WTC11 (cell line): ENCODE measurements at regions not wholly inside any gene's neighbourhood (a gene's known extent, or its start where the extent isn't known, plus 50 kb on each side); places are given as distances from the start of the nearest gene placed in this dataset.

Source experiments
- ATAC-seq: fragments of 200-7000 bp; cut with Tn5 transposase; 2 replicates; pipeline ENCODE4 v1.10.0; 2021; ENCODE audit warnings: mild to moderate bottlenecking, moderate library complexity
- CTCF ChIA-PET: fragments of 300-600 bp; sonication (Branson Sonifier 250); formaldehyde crosslinking; loops from one replicate; lab custom pipeline; 2021; ENCODE audit warnings: antibody characterized with exemption; lab: Charles Lee
- POLR2A ChIA-PET: fragments of 350-600 bp; sonication (Branson Sonifier 250); formaldehyde crosslinking; loops from one replicate; lab custom pipeline; 2021; ENCODE audit warnings: antibody characterized with exemption; lab: Charles Lee
- DNase-seq: peaks from one replicate; pipeline ENCODE4 v3.0.0; 2021; ENCODE audit warnings: low spot score
- H3K27ac Mint-ChIP-seq: 2 replicates; pipeline ENCODE4 v1.8.0; 2021; ENCODE audit warnings: mixed read lengths
- H3K27me3 Mint-ChIP-seq: 2 replicates; pipeline ENCODE4 v1.8.0; 2021; ENCODE audit warnings: low read depth, mild to moderate bottlenecking, moderate library complexity, mixed read lengths
- H3K36me3 Mint-ChIP-seq: 2 replicates; pipeline ENCODE4 v1.8.0; 2021; ENCODE audit warnings: mixed read lengths
- H3K4me1 Mint-ChIP-seq: 2 replicates; pipeline ENCODE4 v1.8.0; 2022; ENCODE audit warnings: mixed read lengths
- H3K4me3 Mint-ChIP-seq: 2 replicates; pipeline ENCODE4 v1.8.0; 2021; ENCODE audit warnings: mild to moderate bottlenecking, moderate library complexity, mixed read lengths
- H3K9me3 Mint-ChIP-seq: 2 replicates; pipeline ENCODE4 v1.8.0; 2021; ENCODE audit warnings: mixed read lengths
- ELF4 ChIP-seq: sonication (generic); formaldehyde crosslinking; IDR thresholded peaks from 2 replicates; pipeline ENCODE4 v1.8.1; 2022; ENCODE audit warnings: low read depth, mild to moderate bottlenecking, moderate library complexity, missing genetic modification reagents
- FOXK1 ChIP-seq: sonication (generic); formaldehyde crosslinking; IDR thresholded peaks from 2 replicates; pipeline ENCODE4 v1.8.0; 2022; ENCODE audit warnings: mild to moderate bottlenecking, moderate library complexity, missing genetic modification reagents
- GTF2I ChIP-seq: fragments of 250-450 bp; sonication (Bioruptor Pico); conservative IDR thresholded peaks from 2 replicates; pipeline ENCODE4 v1.4.0; 2021; ENCODE audit warnings: mild to moderate bottlenecking
- JUN ChIP-seq: sonication (generic); formaldehyde crosslinking; IDR thresholded peaks from 2 replicates; pipeline ENCODE4 v1.8.0; 2023; ENCODE audit warnings: mild to moderate bottlenecking, missing genetic modification reagents
- NR3C1 ChIP-seq: sonication (generic); formaldehyde crosslinking; conservative IDR thresholded peaks from 2 replicates; pipeline ENCODE4 v1.8.1; 2023; ENCODE audit warnings: low read depth, mild to moderate bottlenecking, missing genetic modification reagents
- SOX15 ChIP-seq: fragments of 250-450 bp; sonication (Bioruptor Pico); IDR thresholded peaks from 2 replicates; pipeline ENCODE4 v1.9.0; 2021; ENCODE audit warnings: mild to moderate bottlenecking
- TP53 ChIP-seq: sonication (generic); formaldehyde crosslinking; IDR thresholded peaks from 2 replicates; pipeline ENCODE4 v1.8.1; 2023; ENCODE audit warnings: mild to moderate bottlenecking, missing genetic modification reagents
- ZNF138 ChIP-seq: sonication (generic); formaldehyde crosslinking; conservative IDR thresholded peaks from 2 replicates; pipeline ENCODE4 v1.8.1; 2022; ENCODE audit warnings: mild to moderate bottlenecking, moderate library complexity, missing genetic modification reagents
- ZNF219 ChIP-seq: sonication (generic); formaldehyde crosslinking; IDR thresholded peaks from 2 replicates; pipeline ENCODE4 v1.8.0; 2023; ENCODE audit warnings: missing genetic modification reagents, mild to moderate bottlenecking, borderline replicate concordance
- ZNF671 ChIP-seq: fragments of 250-450 bp; sonication (Bioruptor Pico); IDR thresholded peaks from 2 replicates; pipeline ENCODE4 v1.8.0; 2021; ENCODE audit warnings: mild to moderate bottlenecking
- TF ChIP-seq, protein P1 (sequence below): sonication (generic); formaldehyde crosslinking; IDR thresholded peaks from 2 replicates; pipeline ENCODE4 v1.8.1; 2023; ENCODE audit warnings: mild to moderate bottlenecking, missing genetic modification reagents, moderate library complexity
- TF ChIP-seq, protein P2 (sequence below): sonication (generic); formaldehyde crosslinking; IDR thresholded peaks from 2 replicates; pipeline ENCODE4 v1.8.0; 2022; ENCODE audit warnings: mild to moderate bottlenecking, missing genetic modification reagents
- TF ChIP-seq, protein P3 (sequence below): sonication (generic); formaldehyde crosslinking; IDR thresholded peaks from 2 replicates; pipeline ENCODE4 v1.8.0; 2023; ENCODE audit warnings: missing genetic modification reagents, mild to moderate bottlenecking, borderline replicate concordance
- TF ChIP-seq, protein P4 (sequence below): sonication (generic); formaldehyde crosslinking; IDR thresholded peaks from 2 replicates; pipeline ENCODE4 v1.8.1; 2023; ENCODE audit warnings: mild to moderate bottlenecking, missing genetic modification reagents, moderate library complexity

- TF ChIP-seq, protein P1, sequence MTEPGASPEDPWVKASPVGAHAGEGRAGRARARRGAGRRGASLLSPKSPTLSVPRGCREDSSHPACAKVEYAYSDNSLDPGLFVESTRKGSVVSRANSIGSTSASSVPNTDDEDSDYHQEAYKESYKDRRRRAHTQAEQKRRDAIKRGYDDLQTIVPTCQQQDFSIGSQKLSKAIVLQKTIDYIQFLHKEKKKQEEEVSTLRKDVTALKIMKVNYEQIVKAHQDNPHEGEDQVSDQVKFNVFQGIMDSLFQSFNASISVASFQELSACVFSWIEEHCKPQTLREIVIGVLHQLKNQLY: no peak
Measured at GRCh38 chr2:3037196-3038194, 340.1 kb downstream of the EIPR1 start (continued).

- peaks cover 3% of the 10 kb centered on the region; the same call in 1 of the 2 replicates for H3K4me1 Mint-ChIP-seq
- peaks cover 12% of the 10 kb centered on the region for H3K9me3 Mint-ChIP-seq
- ChIA-PET POLR2A (no interaction called here), CTCF (no interaction called here)
- no peak overlapping the region for H3K4me3 Mint-ChIP-seq
- TF ChIP-seq SOX15 (CRISPR knock-in tag) (no peak), GTF2I (CRISPR knock-in tag) (no peak), JUN (no peak), FOXK1 (CRISPR knock-in tag) (no peak), ZNF671 (CRISPR knock-in tag) (no peak), ZNF138 (CRISPR knock-in tag) (no peak), ELF4 (CRISPR knock-in tag) (no peak), TP53 (CRISPR knock-in tag) (no peak), ZNF219 (no peak), NR3C1 (no peak)
- TF ChIP-seq, protein P2, sequence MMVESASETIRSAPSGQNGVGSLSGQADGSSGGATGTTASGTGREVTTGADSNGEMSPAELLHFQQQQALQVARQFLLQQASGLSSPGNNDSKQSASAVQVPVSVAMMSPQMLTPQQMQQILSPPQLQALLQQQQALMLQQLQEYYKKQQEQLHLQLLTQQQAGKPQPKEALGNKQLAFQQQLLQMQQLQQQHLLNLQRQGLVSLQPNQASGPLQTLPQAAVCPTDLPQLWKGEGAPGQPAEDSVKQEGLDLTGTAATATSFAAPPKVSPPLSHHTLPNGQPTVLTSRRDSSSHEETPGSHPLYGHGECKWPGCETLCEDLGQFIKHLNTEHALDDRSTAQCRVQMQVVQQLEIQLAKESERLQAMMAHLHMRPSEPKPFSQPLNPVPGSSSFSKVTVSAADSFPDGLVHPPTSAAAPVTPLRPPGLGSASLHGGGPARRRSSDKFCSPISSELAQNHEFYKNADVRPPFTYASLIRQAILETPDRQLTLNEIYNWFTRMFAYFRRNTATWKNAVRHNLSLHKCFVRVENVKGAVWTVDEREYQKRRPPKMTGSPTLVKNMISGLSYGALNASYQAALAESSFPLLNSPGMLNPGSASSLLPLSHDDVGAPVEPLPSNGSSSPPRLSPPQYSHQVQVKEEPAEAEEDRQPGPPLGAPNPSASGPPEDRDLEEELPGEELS (CRISPR knock-in tag): no peak
- TF ChIP-seq, protein P3, sequence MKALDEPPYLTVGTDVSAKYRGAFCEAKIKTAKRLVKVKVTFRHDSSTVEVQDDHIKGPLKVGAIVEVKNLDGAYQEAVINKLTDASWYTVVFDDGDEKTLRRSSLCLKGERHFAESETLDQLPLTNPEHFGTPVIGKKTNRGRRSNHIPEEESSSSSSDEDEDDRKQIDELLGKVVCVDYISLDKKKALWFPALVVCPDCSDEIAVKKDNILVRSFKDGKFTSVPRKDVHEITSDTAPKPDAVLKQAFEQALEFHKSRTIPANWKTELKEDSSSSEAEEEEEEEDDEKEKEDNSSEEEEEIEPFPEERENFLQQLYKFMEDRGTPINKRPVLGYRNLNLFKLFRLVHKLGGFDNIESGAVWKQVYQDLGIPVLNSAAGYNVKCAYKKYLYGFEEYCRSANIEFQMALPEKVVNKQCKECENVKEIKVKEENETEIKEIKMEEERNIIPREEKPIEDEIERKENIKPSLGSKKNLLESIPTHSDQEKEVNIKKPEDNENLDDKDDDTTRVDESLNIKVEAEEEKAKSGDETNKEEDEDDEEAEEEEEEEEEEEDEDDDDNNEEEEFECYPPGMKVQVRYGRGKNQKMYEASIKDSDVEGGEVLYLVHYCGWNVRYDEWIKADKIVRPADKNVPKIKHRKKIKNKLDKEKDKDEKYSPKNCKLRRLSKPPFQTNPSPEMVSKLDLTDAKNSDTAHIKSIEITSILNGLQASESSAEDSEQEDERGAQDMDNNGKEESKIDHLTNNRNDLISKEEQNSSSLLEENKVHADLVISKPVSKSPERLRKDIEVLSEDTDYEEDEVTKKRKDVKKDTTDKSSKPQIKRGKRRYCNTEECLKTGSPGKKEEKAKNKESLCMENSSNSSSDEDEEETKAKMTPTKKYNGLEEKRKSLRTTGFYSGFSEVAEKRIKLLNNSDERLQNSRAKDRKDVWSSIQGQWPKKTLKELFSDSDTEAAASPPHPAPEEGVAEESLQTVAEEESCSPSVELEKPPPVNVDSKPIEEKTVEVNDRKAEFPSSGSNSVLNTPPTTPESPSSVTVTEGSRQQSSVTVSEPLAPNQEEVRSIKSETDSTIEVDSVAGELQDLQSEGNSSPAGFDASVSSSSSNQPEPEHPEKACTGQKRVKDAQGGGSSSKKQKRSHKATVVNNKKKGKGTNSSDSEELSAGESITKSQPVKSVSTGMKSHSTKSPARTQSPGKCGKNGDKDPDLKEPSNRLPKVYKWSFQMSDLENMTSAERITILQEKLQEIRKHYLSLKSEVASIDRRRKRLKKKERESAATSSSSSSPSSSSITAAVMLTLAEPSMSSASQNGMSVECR (CRISPR knock-in tag): no peak
- TF ChIP-seq, protein P4, sequence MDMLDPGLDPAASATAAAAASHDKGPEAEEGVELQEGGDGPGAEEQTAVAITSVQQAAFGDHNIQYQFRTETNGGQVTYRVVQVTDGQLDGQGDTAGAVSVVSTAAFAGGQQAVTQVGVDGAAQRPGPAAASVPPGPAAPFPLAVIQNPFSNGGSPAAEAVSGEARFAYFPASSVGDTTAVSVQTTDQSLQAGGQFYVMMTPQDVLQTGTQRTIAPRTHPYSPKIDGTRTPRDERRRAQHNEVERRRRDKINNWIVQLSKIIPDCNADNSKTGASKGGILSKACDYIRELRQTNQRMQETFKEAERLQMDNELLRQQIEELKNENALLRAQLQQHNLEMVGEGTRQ (CRISPR knock-in tag): no peak
- H3K27ac Mint-ChIP-seq: no peak overlapping the region
- DNase-seq: no peak
- no peaks in the 10 kb centered on the region for H3K36me3 Mint-ChIP-seq
- H3K27me3 Mint-ChIP-seq: no peaks in the 10 kb centered on the region; the same call in 1 of the 2 replicates
- ATAC-seq: no peak
Measured at GRCh38 chr2:3036432-3037125, 341.0 kb downstream of the EIPR1 start.
